Neutrophil (primary cell): ENCODE measurements at regions not wholly inside any gene's neighbourhood (a gene's known extent, or its start where the extent isn't known, plus 50 kb on each side); places are given as distances from the start of the nearest gene placed in this dataset.

Experiments used
- H3K27ac ChIP-seq: fragments of 200-600 bp; sonication (generic); 2 replicates; pipeline ENCODE4 v1.5.1; 2016; ENCODE audit warnings: mild to moderate bottlenecking, moderate library complexity
- H3K27me3 ChIP-seq: fragments of 200-600 bp; sonication (generic); 2 replicates; pipeline ENCODE4 v1.6.0; 2016; ENCODE audit warnings: mild to moderate bottlenecking
- H3K36me3 ChIP-seq: fragments of 200-600 bp; sonication (generic); 2 replicates; pipeline ENCODE4 v1.5.1; 2017
- H3K4me1 ChIP-seq, 2 experiments: fragments of 200-600 bp in 1 of 2; sonication (generic) in 1 of 2; 1 replicate in 1 of 2; 2 replicates in 1 of 2; pipeline versions ENCODE4 v1.5.1 to v1.6.1; 2013 to 2016; ENCODE audit warnings: low read depth in 1 of 2, low read length in 1 of 2, mild to moderate bottlenecking in 1 of 2, moderate library complexity in 1 of 2; ENCODE audit not compliant: control insufficient read depth in 1 of 2, insufficient read depth in 1 of 2
- H3K4me3 ChIP-seq, 2 experiments: fragments of 200-600 bp in 1 of 2; sonication (generic) in 1 of 2; 1 replicate in 1 of 2; 2 replicates in 1 of 2; pipeline ENCODE4 v1.5.1; 2013 to 2016; ENCODE audit warnings: low read depth in 1 of 2, low read length in 1 of 2, mild to moderate bottlenecking in 1 of 2, moderate library complexity in 1 of 2
- H3K9me3 ChIP-seq: fragments of 200-600 bp; sonication (generic); 2 replicates; pipeline ENCODE4 v1.5.1; 2016
- TF ChIP-seq, protein P1 (sequence below): fragments of 200-600 bp; sonication (generic); IDR thresholded peaks from 2 replicates; pipeline ENCODE4 v1.5.1; 2016; ENCODE audit warnings: antibody characterized with exemption

DNA sequence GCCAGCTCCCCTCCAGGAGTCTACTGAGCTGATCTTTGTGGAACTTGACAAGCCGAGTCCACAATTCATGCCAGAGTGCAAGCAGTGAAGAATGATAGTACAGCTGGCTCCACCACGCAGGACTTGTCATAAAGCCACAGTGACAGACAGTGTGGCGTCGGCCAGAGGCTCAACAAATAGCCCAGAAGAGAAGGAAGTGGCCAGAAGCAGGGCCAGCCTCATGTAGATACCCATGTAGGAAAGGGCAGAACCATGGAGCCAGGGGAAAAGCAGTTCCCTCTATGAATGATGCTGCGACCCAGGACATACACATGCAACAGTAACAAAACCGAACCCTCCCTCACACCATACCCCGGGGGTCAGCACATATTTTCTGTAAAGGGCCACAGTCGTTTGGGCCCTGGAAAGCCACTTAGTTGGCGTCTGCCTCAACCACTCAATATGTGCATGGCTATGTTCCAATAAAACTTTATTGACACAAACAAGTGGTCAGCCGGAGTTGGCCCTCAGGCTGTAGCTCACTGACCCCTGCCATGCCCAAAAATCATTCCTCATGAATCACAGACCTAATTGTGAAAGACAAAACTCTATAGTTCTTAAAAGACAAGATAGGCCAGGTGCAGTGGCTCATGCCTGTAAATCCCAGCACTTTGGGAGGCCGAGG, 161.4 kb downstream of the BRD1 start:
- no peak overlapping the region for H3K4me3 ChIP-seq
- TF ChIP-seq, protein P1, sequence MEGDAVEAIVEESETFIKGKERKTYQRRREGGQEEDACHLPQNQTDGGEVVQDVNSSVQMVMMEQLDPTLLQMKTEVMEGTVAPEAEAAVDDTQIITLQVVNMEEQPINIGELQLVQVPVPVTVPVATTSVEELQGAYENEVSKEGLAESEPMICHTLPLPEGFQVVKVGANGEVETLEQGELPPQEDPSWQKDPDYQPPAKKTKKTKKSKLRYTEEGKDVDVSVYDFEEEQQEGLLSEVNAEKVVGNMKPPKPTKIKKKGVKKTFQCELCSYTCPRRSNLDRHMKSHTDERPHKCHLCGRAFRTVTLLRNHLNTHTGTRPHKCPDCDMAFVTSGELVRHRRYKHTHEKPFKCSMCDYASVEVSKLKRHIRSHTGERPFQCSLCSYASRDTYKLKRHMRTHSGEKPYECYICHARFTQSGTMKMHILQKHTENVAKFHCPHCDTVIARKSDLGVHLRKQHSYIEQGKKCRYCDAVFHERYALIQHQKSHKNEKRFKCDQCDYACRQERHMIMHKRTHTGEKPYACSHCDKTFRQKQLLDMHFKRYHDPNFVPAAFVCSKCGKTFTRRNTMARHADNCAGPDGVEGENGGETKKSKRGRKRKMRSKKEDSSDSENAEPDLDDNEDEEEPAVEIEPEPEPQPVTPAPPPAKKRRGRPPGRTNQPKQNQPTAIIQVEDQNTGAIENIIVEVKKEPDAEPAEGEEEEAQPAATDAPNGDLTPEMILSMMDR, result no peak
- H3K27me3 ChIP-seq, result peaks cover 72% of the 10 kb centered on the region
- H3K27ac ChIP-seq, result no peak overlapping the region
- H3K9me3 ChIP-seq, result peaks cover 8% of the 10 kb centered on the region
- no peaks in the 10 kb centered on the region for H3K36me3 ChIP-seq
- peaks cover 3 to 9% of the 10 kb centered on the region in 2 experiments for H3K4me1 ChIP-seq

GRCh38 chr22:49664891-49665290, 162.8 kb downstream of the BRD1 start:
- peaks cover 8% of the 10 kb centered on the region for H3K9me3 ChIP-seq
- no peaks in the 10 kb centered on the region for H3K4me1 ChIP-seq
- no peaks in the 10 kb centered on the region for H3K36me3 ChIP-seq
- no peak overlapping the region for H3K27ac ChIP-seq
- TF ChIP-seq, protein P1, result no peak
- no peak overlapping the region for H3K4me3 ChIP-seq
- H3K27me3 ChIP-seq, result peaks cover 58% of the 10 kb centered on the region

DNA sequence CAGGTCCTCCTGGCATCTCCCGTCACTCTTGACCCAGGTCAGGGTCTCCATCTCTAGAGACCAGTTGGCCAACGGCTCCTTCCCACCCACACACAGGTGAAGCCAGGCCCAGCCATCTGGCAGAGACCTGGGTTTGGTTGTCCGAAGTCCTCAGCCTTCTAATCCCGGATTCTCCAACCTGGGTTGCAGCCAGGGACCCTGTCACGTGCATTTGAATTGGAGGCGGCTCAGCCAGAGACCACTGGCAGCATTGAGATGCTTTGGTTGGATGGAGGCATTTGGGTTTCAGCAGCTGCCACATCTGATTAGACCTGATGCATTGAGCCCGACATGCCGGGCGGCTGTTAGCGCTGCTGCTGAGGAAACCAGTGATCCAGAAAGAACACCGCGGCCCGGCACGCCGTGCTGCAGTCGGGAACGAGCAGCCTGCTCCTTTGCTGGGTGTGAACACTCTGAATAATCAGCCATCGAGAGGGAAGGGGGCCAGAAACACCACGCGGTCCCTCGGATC, 163.2 kb downstream of the BRD1 start:
- TF ChIP-seq, protein P1, result no peak
- peaks cover 4% of the 10 kb centered on the region for H3K9me3 ChIP-seq
- no peaks in the 10 kb centered on the region for H3K4me1 ChIP-seq

DNA sequence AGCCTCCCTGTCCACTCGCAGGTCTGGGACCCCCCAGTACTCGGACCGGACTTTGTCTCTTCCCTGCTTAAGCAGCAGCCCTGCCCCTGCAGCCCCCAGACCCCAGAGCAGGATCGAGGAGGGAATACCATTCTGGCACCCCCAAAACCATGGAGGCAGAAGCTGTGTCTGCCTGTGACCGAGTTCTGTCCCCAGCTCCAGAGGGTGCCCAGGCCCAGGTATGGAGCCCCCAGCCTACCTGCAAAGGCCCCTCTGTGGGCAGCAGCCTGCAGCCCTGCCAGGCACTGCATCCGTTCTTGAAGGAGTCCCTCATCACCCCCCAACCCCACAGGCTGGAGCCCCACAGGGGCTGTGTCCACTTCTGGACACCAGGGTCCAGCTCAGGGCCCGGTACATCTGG, 163.8 kb downstream of the BRD1 start:
- no peaks in the 10 kb centered on the region for H3K9me3 ChIP-seq
- no peaks in the 10 kb centered on the region for H3K36me3 ChIP-seq
- no peak overlapping the region for H3K4me3 ChIP-seq
- H3K4me1 ChIP-seq, result no peaks in the 10 kb centered on the region
- TF ChIP-seq, protein P1, result no peak
- peaks cover 47% of the 10 kb centered on the region for H3K27me3 ChIP-seq
- no peak overlapping the region for H3K27ac ChIP-seq

More for the DNA sequence above, 163.2 kb downstream of the BRD1 start:
- Histone ChIP-seq H3K27me3 (peaks cover 53% of the 10 kb centered on the region), H3K27ac (no peak overlapping the region), H3K36me3 (no peaks in the 10 kb centered on the region), H3K4me3 (no peak overlapping the region)

DNA sequence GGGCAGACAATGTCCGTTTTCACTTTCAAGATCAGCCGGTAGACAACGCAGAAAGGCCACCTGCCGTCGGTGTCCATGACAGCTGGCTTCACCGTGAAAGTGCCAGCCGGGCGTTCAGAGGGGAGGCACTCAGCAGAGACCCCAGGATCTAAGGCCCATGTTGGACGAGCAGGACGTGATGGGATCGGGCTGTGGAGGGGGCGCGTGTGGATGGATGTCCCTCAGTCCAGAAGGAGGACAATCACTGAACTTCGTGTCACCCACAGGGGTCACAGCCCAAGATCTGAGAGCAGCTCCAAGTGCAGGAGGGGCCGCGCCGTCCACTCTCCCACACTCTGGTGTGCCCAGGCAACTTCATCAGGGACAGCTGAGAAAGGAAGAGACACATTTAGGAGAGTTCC, 164.4 kb downstream of the BRD1 start:
- TF ChIP-seq, protein P1, result no peak
- Histone ChIP-seq H3K4me1 (no peaks in the 10 kb centered on the region), H3K9me3 (no peaks in the 10 kb centered on the region), H3K36me3 (no peaks in the 10 kb centered on the region), H3K27ac (no peak overlapping the region), H3K27me3 (peaks cover 45% of the 10 kb centered on the region), H3K4me3 (no peak overlapping the region)
